GM12874 (cell line): ENCODE measurements at regions not wholly inside any gene's neighbourhood (a gene's known extent, or its start where the extent isn't known, plus 50 kb on each side); places are given as distances from the start of the nearest gene placed in this dataset.

Experiments
- CTCF ChIP-seq: IDR thresholded peaks from 2 replicates; pipeline ENCODE4 v1.5.1; 2011; ENCODE audit warnings: low read depth, mild to moderate bottlenecking, control low read depth, low read length, moderate library complexity; ENCODE audit not compliant: insufficient read depth

GRCh38 chr14:98006008-98006407 is 1208.8 kb downstream of the VRK1 start:
- TF ChIP-seq CTCF: no peak

- no peak for TF ChIP-seq CTCF
Measured at GRCh38 chr14:98008381-98009113, 1211.4 kb downstream of the VRK1 start.

GRCh38 chr14:98010784-98011183 is 1213.6 kb downstream of the VRK1 start:
- no peak for TF ChIP-seq CTCF

- no peak for TF ChIP-seq CTCF
Measured at GRCh38 chr14:98014851-98015615, 1217.9 kb downstream of the VRK1 start.

- no peak for TF ChIP-seq CTCF
Measured at GRCh38 chr14:98015921-98016320, 1218.7 kb downstream of the VRK1 start.

GRCh38 chr14:98018628-98019027 is 1221.4 kb downstream of the VRK1 start:
- no peak for TF ChIP-seq CTCF

GRCh38 chr14:98022541-98023520 is 1225.6 kb downstream of the VRK1 start:
- no peak for TF ChIP-seq CTCF
